GM12873 (cell line): ENCODE measurements at regions not wholly inside any gene's neighbourhood (a gene's known extent, or its start where the extent isn't known, plus 50 kb on each side); places are given as distances from the start of the nearest gene placed in this dataset.

Experiments used
- TF ChIP-seq, protein P1 (sequence below): IDR thresholded peaks from 2 replicates; pipeline ENCODE4 v1.5.1; 2012; ENCODE audit warnings: low read depth, mild to moderate bottlenecking, moderate library complexity, low read length, control low read depth; ENCODE audit not compliant: insufficient read depth; ENCODE audit errors: missing control alignments

DNA sequence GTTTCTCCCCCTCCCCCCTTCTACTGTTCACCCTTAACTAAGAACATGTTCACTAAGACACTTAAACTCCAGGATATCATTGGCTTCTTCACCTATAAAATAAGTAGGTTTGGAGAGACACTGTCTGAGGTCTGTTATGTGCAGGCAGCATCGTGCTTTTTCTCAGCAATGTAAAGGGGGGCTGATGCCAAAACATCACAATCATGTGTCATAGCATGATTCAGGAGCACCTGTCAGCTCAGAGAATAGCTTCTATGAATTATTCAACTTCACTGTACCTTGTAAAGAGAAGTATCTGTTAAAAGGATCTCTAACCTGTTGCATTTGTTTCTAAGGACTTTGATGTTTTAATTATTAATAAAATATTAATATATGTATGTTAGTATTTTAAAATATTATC, 211.4 kb upstream of the EPHA3 start:
- TF ChIP-seq, protein P1, sequence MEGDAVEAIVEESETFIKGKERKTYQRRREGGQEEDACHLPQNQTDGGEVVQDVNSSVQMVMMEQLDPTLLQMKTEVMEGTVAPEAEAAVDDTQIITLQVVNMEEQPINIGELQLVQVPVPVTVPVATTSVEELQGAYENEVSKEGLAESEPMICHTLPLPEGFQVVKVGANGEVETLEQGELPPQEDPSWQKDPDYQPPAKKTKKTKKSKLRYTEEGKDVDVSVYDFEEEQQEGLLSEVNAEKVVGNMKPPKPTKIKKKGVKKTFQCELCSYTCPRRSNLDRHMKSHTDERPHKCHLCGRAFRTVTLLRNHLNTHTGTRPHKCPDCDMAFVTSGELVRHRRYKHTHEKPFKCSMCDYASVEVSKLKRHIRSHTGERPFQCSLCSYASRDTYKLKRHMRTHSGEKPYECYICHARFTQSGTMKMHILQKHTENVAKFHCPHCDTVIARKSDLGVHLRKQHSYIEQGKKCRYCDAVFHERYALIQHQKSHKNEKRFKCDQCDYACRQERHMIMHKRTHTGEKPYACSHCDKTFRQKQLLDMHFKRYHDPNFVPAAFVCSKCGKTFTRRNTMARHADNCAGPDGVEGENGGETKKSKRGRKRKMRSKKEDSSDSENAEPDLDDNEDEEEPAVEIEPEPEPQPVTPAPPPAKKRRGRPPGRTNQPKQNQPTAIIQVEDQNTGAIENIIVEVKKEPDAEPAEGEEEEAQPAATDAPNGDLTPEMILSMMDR, result no peak

DNA sequence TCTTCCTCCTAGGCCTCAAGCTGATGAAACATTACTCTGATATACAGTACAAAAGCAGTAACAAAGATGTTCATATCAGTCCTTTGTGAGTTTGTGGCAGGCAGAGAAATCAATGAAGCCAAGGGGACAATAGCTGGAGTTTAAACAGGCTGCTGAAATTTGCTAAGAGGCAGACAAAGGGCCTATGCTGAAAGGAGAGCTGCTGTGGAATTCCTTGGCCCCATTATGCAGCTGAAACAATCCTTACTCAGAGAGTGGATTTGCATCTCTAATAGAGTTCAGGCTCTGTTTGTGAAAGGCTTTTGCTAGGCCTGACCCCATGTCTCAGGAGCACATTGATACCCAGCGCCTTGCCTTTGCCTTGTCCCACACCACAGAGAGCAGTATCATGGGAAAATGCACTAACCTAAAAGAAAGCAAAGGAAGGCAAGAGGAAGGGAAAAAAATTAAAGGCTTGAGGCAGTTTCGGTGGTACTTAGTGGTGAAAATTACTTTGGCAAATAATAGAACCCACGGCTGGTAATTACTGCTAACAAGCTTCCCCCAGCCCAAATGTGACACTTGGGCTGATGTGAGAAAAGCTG, 195.0 kb upstream of the EPHA3 start:
- TF ChIP-seq, protein P1, result no peak

DNA sequence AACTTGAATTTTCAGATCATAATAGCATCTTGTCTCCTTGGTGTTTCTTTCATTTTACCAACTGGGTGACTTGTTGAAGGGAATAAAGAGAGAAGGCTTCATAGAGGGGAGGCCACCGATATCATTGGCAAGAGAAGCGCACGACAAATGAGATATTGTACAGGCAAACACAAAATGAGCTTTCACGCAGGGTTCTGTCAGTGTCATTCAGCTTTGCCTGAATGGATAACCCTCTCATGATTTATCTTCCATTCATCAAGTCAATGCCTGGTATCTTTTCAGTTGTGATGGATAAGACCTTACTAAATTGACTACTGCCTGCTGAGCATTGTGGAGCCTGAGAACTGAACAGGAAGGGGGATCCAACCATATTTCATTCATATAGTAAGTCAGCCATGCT, 188.6 kb upstream of the EPHA3 start:
- TF ChIP-seq, protein P1, result no peak

DNA sequence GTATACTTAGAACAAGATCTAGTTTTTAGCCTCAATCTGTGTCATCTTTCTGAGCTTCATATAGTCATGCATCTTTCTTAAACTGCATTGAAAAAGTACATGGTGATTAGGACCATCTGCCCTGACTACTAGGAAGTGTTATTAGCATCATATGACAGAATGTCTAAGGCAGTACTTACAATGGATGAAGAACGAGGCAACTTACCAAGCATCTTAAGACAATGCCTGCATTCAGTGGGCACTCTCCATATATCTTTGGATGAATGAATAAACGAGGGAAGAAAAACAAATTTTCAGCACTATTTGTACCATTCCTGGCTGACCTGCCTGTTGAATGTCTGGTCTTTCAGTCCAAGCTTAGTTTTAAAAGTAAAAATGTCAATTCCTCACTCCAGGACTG, 185.4 kb upstream of the EPHA3 start:
- TF ChIP-seq, protein P1, result no peak

DNA sequence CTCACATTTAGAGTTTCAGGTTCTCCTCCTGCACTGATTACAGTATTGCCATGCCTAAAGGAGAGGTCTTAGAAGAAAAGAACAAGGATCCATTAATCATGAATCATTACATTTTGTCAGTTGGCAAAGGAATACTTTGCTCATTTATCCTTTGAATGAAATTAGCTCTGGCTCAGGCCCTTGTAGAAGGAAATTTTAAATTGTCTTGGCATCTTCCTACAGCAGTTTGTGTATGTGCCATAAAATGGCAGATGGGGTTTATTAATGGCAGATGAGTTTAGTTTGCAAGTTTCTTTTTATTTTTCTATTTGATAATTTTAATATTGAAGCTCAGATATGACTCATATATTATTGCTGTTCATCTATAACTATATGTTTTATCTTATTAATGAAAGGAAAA, 181.2 kb upstream of the EPHA3 start:
- TF ChIP-seq, protein P1, result no peak

DNA sequence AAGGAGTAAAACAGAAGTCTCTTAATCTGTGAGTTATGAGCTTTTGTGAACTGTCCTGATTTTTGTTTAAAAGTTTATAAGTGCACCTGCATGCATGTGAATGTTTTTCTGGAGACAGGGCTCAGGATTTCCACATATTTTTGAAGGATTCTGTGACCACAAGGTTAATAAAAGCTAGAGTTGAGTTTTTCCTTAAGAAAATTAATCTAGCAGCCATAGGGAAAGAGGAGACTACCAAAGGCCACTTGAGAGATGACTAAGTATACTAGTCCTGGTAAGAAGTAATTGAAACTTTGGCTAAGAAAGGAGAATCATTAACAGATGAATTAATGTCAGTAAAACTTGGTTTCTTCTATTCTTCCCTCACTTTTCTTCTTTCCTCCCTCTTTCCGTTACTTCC, 176.8 kb upstream of the EPHA3 start:
- TF ChIP-seq, protein P1, result no peak

DNA sequence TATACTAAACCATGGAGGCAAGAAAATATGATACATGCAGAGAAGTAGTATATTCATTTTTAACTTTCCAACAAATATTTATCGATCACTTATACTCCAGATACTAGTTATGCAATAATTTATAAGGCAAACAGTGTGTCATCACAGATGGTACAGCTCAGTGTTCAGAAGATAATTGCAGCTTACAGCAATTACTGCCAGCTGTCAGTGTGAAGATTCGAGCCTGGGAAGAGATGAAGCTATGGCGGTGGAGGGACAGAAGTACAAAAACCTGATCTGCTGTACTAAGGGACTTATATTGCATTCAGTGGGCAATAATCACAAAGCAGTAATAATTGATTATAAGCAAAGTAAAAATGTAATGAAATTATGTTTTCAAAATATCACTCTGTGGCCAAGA, 170.6 kb upstream of the EPHA3 start:
- TF ChIP-seq, protein P1, result no peak
